SU-DHL-6 (cell line): ENCODE measurements at regions not wholly inside any gene's neighbourhood (a gene's known extent, or its start where the extent isn't known, plus 50 kb on each side); places are given as distances from the start of the nearest gene placed in this dataset.

Experiments
- H2AFZ ChIP-seq: fragments of 200-600 bp; sonication (generic); 2 replicates; pipeline ENCODE4 v1.6.1; 2014; ENCODE audit warnings: low read depth, mild to moderate bottlenecking, moderate library complexity, mixed read lengths, antibody characterized with exemption, low read length; ENCODE audit not compliant: severe bottlenecking
- H3F3A ChIP-seq: fragments of 200-600 bp; shearing (Covaris generic); 2 replicates; pipeline ENCODE4 v1.6.0; 2016; ENCODE audit warnings: antibody characterized with exemption, mild to moderate bottlenecking; ENCODE audit not compliant: insufficient read depth
- H3K27ac ChIP-seq: fragments of 200-600 bp; sonication (generic); 2 replicates; pipeline ENCODE4 v1.5.1; 2016; ENCODE audit warnings: low read depth, mild to moderate bottlenecking, low read length, moderate library complexity, mixed read lengths
- H3K27me3 ChIP-seq: fragments of 200-600 bp; sonication (generic), shearing (Covaris generic); 2 replicates; pipeline ENCODE4 v1.6.0; 2014; ENCODE audit warnings: mild to moderate bottlenecking, low read length
- H3K36me3 ChIP-seq: fragments of 200-600 bp; sonication (generic); 2 replicates; pipeline ENCODE4 v1.6.1; 2014; ENCODE audit warnings: mild to moderate bottlenecking, low read length, mixed read lengths
- H3K4me2 ChIP-seq: fragments of 300-600, 200-600 bp; shearing (Covaris generic), sonication (generic); 2 replicates; pipeline ENCODE4 v1.6.0; 2014; ENCODE audit warnings: low read length, low read depth, mild to moderate bottlenecking; ENCODE audit not compliant: poor library complexity, severe bottlenecking
- H3K4me3 ChIP-seq: fragments of 200-600 bp; sonication (generic); 2 replicates; pipeline ENCODE4 v1.5.1; 2014; ENCODE audit warnings: antibody characterized with exemption, low read length, mild to moderate bottlenecking, mixed read lengths; ENCODE audit not compliant: insufficient read depth, poor library complexity, severe bottlenecking
- H3K79me2 ChIP-seq: fragments of 200-600 bp; sonication (generic); 2 replicates; pipeline ENCODE4 v1.6.1; 2014; ENCODE audit warnings: mild to moderate bottlenecking, low read length, moderate library complexity; ENCODE audit not compliant: insufficient read depth
- H3K9ac ChIP-seq: fragments of 200-600 bp; sonication (generic); 2 replicates; pipeline ENCODE4 v1.7.0; 2014; ENCODE audit warnings: mild to moderate bottlenecking, low read length
- H3K9me2 ChIP-seq: fragments of 200-600 bp; sonication (generic); replicated peaks from 2 replicates; pipeline ENCODE4 v1.6.1; 2014; ENCODE audit warnings: low read length; ENCODE audit not compliant: insufficient read depth
- H3K9me3 ChIP-seq: fragments of 200-600 bp; sonication (generic); 2 replicates; pipeline ENCODE4 v1.6.1; 2014; ENCODE audit warnings: low read length, mixed read lengths; ENCODE audit not compliant: insufficient read depth
- H4K20me1 ChIP-seq: fragments of 200-600 bp; sonication (generic); 2 replicates; pipeline ENCODE4 v1.6.1; 2014; ENCODE audit warnings: low read depth, mild to moderate bottlenecking, antibody characterized with exemption, low read length, moderate library complexity, mixed read lengths
- CTCF ChIP-seq: fragments of 200-600 bp; sonication (generic); IDR thresholded peaks from one replicate; pipeline ENCODE4 v1.5.1; 2017; ENCODE audit warnings: antibody characterized with exemption, mild to moderate bottlenecking, low read length, moderate library complexity; ENCODE audit not compliant: insufficient read depth, poor library complexity, severe bottlenecking
- EZH2phosphoT487 ChIP-seq: fragments of 200-600 bp; sonication (generic), shearing (Covaris generic); conservative IDR thresholded peaks from 2 replicates; pipeline ENCODE4 v1.6.1; 2018; ENCODE audit warnings: mild to moderate bottlenecking, antibody characterized with exemption, low read length, moderate library complexity, mixed read lengths

DNA sequence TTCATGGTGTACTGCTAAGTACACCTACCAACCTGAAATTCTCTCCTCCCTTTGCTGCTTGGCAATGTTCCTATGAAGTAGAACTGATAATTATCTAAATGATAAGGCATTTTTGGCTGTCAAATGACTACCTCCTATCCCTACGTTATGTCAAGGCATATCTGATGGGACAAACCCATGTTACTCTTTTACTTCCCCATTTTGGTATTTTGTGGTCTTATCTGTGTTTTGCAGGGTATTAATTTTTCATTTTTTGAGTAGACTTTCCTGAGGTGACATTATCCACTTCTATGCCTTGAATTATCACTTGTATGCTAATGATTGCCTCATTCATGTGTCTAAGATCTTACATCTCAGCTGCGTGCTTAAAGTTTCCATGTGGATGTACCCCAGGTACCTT lies 499.6 kb upstream of the B3GALT2 start:
- H2AFZ ChIP-seq = no peak overlapping the region

GRCh38 chr1:193681422-193681821 lies 495.0 kb upstream of the B3GALT2 start:
- TF ChIP-seq CTCF (no peak), EZH2phosphoT487 (no peak)
- Histone ChIP-seq H2AFZ (no peak overlapping the region), H4K20me1 (no peaks in the 10 kb centered on the region), H3K9me3 (no peaks in the 10 kb centered on the region), H3K36me3 (no peaks in the 10 kb centered on the region), H3K79me2 (no peaks in the 10 kb centered on the region), H3K9me2 (no peaks in the 10 kb centered on the region), H3K27me3 (no peaks in the 10 kb centered on the region), H3K4me3 (no peak overlapping the region), H3K4me2 (no peak overlapping the region), H3K27ac (no peak overlapping the region), H3K9ac (no peak overlapping the region), H3F3A (no peaks in the 10 kb centered on the region)

More for the DNA sequence above, 499.6 kb upstream of the B3GALT2 start:
- Histone ChIP-seq H3K9ac (no peak overlapping the region), H3K9me2 (no peaks in the 10 kb centered on the region), H3K79me2 (no peaks in the 10 kb centered on the region), H3K4me2 (no peak overlapping the region), H4K20me1 (no peaks in the 10 kb centered on the region), H3F3A (no peaks in the 10 kb centered on the region), H3K27ac (no peak overlapping the region), H3K36me3 (no peaks in the 10 kb centered on the region), H3K9me3 (no peaks in the 10 kb centered on the region), H3K27me3 (no peaks in the 10 kb centered on the region), H3K4me3 (no peak overlapping the region)
- TF ChIP-seq CTCF = no peak
- no peak for TF ChIP-seq EZH2phosphoT487

DNA sequence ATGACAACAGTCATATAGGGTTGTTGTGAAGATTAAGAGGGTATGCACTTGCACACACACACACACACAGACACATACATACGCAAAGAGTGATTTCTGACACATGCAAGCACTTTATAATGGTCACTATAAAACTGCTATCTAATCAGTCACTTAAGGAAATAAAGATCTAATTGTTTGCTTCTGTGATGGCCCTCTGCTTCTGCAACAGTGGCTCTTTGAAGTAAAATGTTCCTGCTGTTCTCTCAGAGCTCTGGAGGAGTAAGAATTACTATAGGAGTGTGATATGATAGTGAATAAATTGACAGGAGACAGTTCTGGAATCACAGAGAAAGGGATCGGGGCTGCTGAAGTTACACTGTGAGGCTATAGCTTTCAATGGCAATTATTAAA lies 494.5 kb upstream of the B3GALT2 start:
- no peak overlapping the region for H2AFZ ChIP-seq
- H3K4me3 ChIP-seq = no peak overlapping the region
- no peak overlapping the region for H3K27ac ChIP-seq
- H3K9me3 ChIP-seq = no peaks in the 10 kb centered on the region
- no peaks in the 10 kb centered on the region for H3K79me2 ChIP-seq
- H3K9me2 ChIP-seq = no peaks in the 10 kb centered on the region
- TF ChIP-seq CTCF (no peak), EZH2phosphoT487 (no peak)
- H3K36me3 ChIP-seq = no peaks in the 10 kb centered on the region
- H3K27me3 ChIP-seq = no peaks in the 10 kb centered on the region
- H3F3A ChIP-seq = no peaks in the 10 kb centered on the region
- no peak overlapping the region for H3K9ac ChIP-seq
- no peak overlapping the region for H3K4me2 ChIP-seq
- H4K20me1 ChIP-seq = no peaks in the 10 kb centered on the region
